ENCODE measurements at regions not wholly inside any gene's neighbourhood (a gene's known extent, or its start where the extent isn't known, plus 50 kb on each side); places are given as distances from the start of the nearest gene placed in this dataset.

DNA sequence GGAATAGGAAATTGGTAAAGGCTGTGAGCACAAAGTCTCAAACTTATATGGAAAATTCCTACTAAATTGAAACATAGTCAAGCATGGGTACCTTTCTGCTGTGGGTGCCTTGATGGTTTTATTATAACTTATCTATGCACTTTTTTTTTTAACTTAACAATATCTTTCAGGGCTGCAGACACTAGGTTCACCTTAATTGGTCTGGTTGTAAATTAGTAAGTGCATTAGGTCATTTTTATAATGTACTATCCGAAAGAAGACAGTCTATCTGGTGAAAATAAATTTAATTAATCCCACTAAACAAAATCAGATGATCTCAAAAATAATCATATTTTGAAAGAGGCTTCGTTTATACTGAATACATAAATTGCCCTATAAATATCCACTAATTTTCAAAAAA lies 446.8 kb upstream of the DCN start:
- DNase-seq (ENCODE audit: low read depth in 1 of 2, low spot score in 1 of 2), result no peak
- no peak overlapping the region for H3K27ac ChIP-seq (replicated peaks)
- H3K4me3 ChIP-seq (replicated peaks; ENCODE audit: insufficient read depth, low read length), result no peak overlapping the region
- H3K27me3 ChIP-seq (ENCODE audit: insufficient read depth, poor library complexity, severe bottlenecking), result no peaks in the 10 kb centered on the region
- TF ChIP-seq SPI1 (IDR thresholded peaks at IDR 0.05; ENCODE audit: borderline replicate concordance, low read depth) (no peak), POLR2AphosphoS5 (IDR thresholded peaks at IDR 0.05; ENCODE audit: low read depth) (no peak), GABPA (IDR thresholded peaks at IDR 0.05; ENCODE audit: low read depth) (no peak)
- TF ChIP-seq, protein P1, sequence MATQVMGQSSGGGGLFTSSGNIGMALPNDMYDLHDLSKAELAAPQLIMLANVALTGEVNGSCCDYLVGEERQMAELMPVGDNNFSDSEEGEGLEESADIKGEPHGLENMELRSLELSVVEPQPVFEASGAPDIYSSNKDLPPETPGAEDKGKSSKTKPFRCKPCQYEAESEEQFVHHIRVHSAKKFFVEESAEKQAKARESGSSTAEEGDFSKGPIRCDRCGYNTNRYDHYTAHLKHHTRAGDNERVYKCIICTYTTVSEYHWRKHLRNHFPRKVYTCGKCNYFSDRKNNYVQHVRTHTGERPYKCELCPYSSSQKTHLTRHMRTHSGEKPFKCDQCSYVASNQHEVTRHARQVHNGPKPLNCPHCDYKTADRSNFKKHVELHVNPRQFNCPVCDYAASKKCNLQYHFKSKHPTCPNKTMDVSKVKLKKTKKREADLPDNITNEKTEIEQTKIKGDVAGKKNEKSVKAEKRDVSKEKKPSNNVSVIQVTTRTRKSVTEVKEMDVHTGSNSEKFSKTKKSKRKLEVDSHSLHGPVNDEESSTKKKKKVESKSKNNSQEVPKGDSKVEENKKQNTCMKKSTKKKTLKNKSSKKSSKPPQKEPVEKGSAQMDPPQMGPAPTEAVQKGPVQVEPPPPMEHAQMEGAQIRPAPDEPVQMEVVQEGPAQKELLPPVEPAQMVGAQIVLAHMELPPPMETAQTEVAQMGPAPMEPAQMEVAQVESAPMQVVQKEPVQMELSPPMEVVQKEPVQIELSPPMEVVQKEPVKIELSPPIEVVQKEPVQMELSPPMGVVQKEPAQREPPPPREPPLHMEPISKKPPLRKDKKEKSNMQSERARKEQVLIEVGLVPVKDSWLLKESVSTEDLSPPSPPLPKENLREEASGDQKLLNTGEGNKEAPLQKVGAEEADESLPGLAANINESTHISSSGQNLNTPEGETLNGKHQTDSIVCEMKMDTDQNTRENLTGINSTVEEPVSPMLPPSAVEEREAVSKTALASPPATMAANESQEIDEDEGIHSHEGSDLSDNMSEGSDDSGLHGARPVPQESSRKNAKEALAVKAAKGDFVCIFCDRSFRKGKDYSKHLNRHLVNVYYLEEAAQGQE (IDR thresholded peaks at IDR 0.05; ENCODE audit: insufficient replicate concordance, low read depth), result no peak

DNA sequence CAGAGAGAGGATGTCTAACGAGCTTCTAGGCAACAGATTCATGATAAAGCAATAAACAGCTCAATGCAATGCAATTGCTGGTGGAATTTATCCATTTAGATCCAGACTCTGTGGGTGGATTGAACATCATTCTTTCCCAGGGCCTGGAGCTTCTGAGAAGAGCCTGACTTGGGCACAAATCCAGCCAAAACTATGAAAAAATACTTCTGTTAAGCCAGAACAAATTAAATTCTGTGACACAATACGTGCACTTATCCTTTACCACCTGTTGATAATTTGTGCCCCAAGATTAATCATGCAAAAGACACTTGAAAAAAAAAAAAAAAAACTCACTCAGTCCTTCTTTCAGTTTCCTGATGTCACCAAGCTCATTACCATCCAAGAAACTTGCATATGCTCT lies 446.0 kb upstream of the DCN start:
- H3K4me3 ChIP-seq (replicated peaks; ENCODE audit: insufficient read depth, low read length), result no peak overlapping the region
- no peaks in the 10 kb centered on the region for H3K27me3 ChIP-seq (ENCODE audit: insufficient read depth, poor library complexity, severe bottlenecking)
- no peak overlapping the region for H3K27ac ChIP-seq (replicated peaks)
- TF ChIP-seq SPI1 (IDR thresholded peaks at IDR 0.05; ENCODE audit: borderline replicate concordance, low read depth) (no peak), GABPA (IDR thresholded peaks at IDR 0.05; ENCODE audit: low read depth) (no peak), POLR2AphosphoS5 (IDR thresholded peaks at IDR 0.05; ENCODE audit: low read depth) (no peak)
- TF ChIP-seq, protein P1 (IDR thresholded peaks at IDR 0.05; ENCODE audit: insufficient replicate concordance, low read depth), result no peak
- TF ChIP-seq, protein P2, sequence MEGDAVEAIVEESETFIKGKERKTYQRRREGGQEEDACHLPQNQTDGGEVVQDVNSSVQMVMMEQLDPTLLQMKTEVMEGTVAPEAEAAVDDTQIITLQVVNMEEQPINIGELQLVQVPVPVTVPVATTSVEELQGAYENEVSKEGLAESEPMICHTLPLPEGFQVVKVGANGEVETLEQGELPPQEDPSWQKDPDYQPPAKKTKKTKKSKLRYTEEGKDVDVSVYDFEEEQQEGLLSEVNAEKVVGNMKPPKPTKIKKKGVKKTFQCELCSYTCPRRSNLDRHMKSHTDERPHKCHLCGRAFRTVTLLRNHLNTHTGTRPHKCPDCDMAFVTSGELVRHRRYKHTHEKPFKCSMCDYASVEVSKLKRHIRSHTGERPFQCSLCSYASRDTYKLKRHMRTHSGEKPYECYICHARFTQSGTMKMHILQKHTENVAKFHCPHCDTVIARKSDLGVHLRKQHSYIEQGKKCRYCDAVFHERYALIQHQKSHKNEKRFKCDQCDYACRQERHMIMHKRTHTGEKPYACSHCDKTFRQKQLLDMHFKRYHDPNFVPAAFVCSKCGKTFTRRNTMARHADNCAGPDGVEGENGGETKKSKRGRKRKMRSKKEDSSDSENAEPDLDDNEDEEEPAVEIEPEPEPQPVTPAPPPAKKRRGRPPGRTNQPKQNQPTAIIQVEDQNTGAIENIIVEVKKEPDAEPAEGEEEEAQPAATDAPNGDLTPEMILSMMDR (IDR thresholded peaks at IDR 0.05; ENCODE audit: insufficient read depth, low read length), result no peak
- DNase-seq (ENCODE audit: low read depth in 1 of 2, low spot score in 1 of 2), result no peak

DNA sequence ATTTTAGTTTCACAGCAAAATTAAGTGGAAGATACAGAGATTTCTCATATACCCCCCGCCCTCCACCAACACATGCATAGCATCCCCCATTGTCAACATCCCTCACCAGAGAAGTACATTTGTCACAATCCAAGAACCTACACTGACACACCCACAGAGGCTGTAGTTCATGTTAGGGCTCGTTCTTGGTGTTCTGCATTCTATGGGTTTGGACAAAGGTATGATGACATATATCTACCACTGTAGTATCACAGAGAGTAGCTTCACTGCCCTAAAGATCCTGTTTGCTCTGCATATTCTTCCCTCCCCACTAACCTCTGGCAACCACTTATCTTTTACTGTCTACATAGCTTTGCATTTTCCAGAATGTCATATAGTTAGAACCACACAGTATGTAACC lies 444.6 kb upstream of the DCN start:
- H3K27me3 ChIP-seq (ENCODE audit: insufficient read depth, poor library complexity, severe bottlenecking), result no peaks in the 10 kb centered on the region
- H3K27ac ChIP-seq (replicated peaks), result no peak overlapping the region
- TF ChIP-seq, protein P1 (IDR thresholded peaks at IDR 0.05; ENCODE audit: insufficient replicate concordance, low read depth), result no peak
- TF ChIP-seq, protein P2 (IDR thresholded peaks at IDR 0.05; ENCODE audit: insufficient read depth, low read length), result no peak
- TF ChIP-seq GABPA (IDR thresholded peaks at IDR 0.05; ENCODE audit: low read depth) (no peak), SPI1 (IDR thresholded peaks at IDR 0.05; ENCODE audit: borderline replicate concordance, low read depth) (no peak)
- no peak overlapping the region for H3K4me3 ChIP-seq (replicated peaks; ENCODE audit: insufficient read depth, low read length)
- DNase-seq (ENCODE audit: low read depth in 1 of 2, low spot score in 1 of 2), result no peak

DNA sequence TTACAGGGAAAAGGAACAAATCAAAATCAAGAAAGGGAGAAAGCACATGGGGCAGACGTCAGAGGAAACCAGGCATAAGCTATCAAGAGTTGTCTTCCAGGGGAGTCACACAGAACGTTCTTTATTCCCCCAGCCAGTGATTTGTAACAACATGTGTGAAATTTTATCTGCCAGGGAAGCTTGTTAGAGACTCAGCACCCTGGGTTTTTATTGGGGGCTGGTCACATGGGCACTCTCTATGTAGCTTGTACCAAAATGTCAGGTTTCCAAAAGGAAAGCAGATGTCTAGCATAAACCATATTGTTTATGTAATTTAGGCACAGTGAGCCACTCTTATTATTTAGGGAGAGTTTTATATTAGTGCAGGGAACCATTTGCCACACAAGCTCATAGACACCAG lies 440.4 kb upstream of the DCN start:
- no peak overlapping the region for H3K4me3 ChIP-seq (replicated peaks; ENCODE audit: insufficient read depth, low read length)
- no peaks in the 10 kb centered on the region for H3K27me3 ChIP-seq (ENCODE audit: insufficient read depth, poor library complexity, severe bottlenecking)
- DNase-seq (ENCODE audit: low read depth in 1 of 2, low spot score in 1 of 2), result no peak
- TF ChIP-seq SPI1 (IDR thresholded peaks at IDR 0.05; ENCODE audit: borderline replicate concordance, low read depth), result no peak
- TF ChIP-seq, protein P2 (IDR thresholded peaks at IDR 0.05; ENCODE audit: insufficient read depth, low read length), result no peak
- TF ChIP-seq POLR2AphosphoS5 (IDR thresholded peaks at IDR 0.05; ENCODE audit: low read depth), result no peak
- no peak for TF ChIP-seq GABPA (IDR thresholded peaks at IDR 0.05; ENCODE audit: low read depth)
- TF ChIP-seq, protein P1 (IDR thresholded peaks at IDR 0.05; ENCODE audit: insufficient replicate concordance, low read depth), result no peak
- H3K27ac ChIP-seq (replicated peaks), result no peak overlapping the region
